Liver (tissue), 3 donors: ENCODE measurements at regions not wholly inside any gene's neighbourhood (a gene's known extent, or its start where the extent isn't known, plus 50 kb on each side); places are given as distances from the start of the nearest gene placed in this dataset.
"Not testable (repeated sequence)": the region's sequence is repeated elsewhere in the genome, so short reads cannot be mapped to it uniquely, and the experiment has no call there.

Source experiments
- EGR1 ChIP-seq, 2 donors: IDR thresholded peaks; 2 replicates each; pipeline ENCODE4 v1.6.1; 2016 to 2018; ENCODE audit warnings: antibody characterized with exemption in 2 of 2, low read depth in 2 of 2
- FOXA1 ChIP-seq: IDR thresholded peaks from 2 replicates; pipeline ENCODE4 v1.6.1; 2016; ENCODE audit warnings: antibody characterized with exemption
- GABPA ChIP-seq, 2 donors: IDR thresholded peaks in 1 of 2; conservative IDR thresholded peaks in 1 of 2; 2 replicates each; pipeline ENCODE4 v1.6.1; 2016; ENCODE audit warnings: antibody characterized with exemption in 2 of 2, mild to moderate bottlenecking in 1 of 2, moderate library complexity in 1 of 2
- JUND ChIP-seq, 2 donors: IDR thresholded peaks; 2 replicates each; pipeline ENCODE4 v1.6.1; 2016; ENCODE audit warnings: antibody characterized with exemption in 2 of 2
- RAD21 ChIP-seq, 2 donors: IDR thresholded peaks; 2 replicates each; pipeline ENCODE4 v1.6.1; 2016; ENCODE audit warnings: antibody characterized with exemption in 2 of 2, mild to moderate bottlenecking in 2 of 2
- REST ChIP-seq: IDR thresholded peaks from 2 replicates; pipeline ENCODE4 v1.6.1; 2016; ENCODE audit warnings: antibody characterized with exemption, mild to moderate bottlenecking
- RXRA ChIP-seq, 2 donors: IDR thresholded peaks; 2 replicates each; pipeline ENCODE4 v1.6.1; 2017 to 2018; ENCODE audit warnings: antibody characterized with exemption in 2 of 2, mild to moderate bottlenecking in 1 of 2
- SP1 ChIP-seq: IDR thresholded peaks from 2 replicates; pipeline ENCODE4 v1.6.1; 2018; ENCODE audit warnings: antibody characterized with exemption, mild to moderate bottlenecking
- YY1 ChIP-seq: IDR thresholded peaks from 2 replicates; pipeline ENCODE4 v1.6.1; 2016; ENCODE audit warnings: antibody characterized with exemption, mild to moderate bottlenecking
- ZBTB33 ChIP-seq: IDR thresholded peaks from 2 replicates; pipeline ENCODE4 v1.6.1; 2016; ENCODE audit warnings: antibody characterized with exemption
- TF ChIP-seq, protein P1 (sequence below): fragments of 150-350 bp; IDR thresholded peaks from 2 replicates; pipeline ENCODE4 v1.5.1; 2017; ENCODE audit warnings: improper control_type of control experiment, low read depth, low read length; ENCODE audit not compliant: missing input control
- TF ChIP-seq, protein P2 (sequence below): IDR thresholded peaks from 2 replicates; pipeline ENCODE4 v1.6.1; 2016; ENCODE audit warnings: antibody characterized with exemption
- donor health status: healthy.
- donor health status: healthy.

DNA sequence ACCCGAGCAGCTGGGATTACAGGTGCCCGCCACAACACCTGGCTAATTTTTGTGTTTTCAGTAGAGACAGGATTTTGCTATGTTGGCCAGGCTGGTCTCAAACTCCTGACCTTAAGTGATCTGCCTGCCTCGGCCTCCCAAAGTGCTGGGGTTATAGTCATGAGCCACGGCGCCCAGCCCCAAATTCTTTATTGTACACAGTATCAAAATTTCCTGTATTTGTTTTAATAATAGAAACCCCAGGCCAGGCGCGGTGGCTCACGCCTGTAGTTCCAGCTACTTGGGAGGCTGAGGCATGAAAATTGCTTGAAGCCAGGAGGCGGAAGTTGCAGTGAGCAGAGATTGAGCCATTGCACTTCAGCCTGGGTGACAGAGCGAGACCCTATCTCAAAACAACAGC, 266.3 kb upstream of the TPK1 start:
- TF ChIP-seq, protein P1, sequence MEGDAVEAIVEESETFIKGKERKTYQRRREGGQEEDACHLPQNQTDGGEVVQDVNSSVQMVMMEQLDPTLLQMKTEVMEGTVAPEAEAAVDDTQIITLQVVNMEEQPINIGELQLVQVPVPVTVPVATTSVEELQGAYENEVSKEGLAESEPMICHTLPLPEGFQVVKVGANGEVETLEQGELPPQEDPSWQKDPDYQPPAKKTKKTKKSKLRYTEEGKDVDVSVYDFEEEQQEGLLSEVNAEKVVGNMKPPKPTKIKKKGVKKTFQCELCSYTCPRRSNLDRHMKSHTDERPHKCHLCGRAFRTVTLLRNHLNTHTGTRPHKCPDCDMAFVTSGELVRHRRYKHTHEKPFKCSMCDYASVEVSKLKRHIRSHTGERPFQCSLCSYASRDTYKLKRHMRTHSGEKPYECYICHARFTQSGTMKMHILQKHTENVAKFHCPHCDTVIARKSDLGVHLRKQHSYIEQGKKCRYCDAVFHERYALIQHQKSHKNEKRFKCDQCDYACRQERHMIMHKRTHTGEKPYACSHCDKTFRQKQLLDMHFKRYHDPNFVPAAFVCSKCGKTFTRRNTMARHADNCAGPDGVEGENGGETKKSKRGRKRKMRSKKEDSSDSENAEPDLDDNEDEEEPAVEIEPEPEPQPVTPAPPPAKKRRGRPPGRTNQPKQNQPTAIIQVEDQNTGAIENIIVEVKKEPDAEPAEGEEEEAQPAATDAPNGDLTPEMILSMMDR: not testable (repeated sequence)
- TF ChIP-seq RXRA (IDR thresholded peaks at IDR 0.05); GABPA (IDR thresholded peaks at IDR 0.05 in 1 of 2, conservative IDR thresholded peaks at IDR 0.05 in 1 of 2); JUND (IDR thresholded peaks at IDR 0.05); REST; SP1; YY1; FOXA1; RAD21 (IDR thresholded peaks at IDR 0.05); ZBTB33; EGR1 (IDR thresholded peaks at IDR 0.05; ENCODE audit: low read depth in 2 of 2): not testable (repeated sequence)
- TF ChIP-seq, protein P2, sequence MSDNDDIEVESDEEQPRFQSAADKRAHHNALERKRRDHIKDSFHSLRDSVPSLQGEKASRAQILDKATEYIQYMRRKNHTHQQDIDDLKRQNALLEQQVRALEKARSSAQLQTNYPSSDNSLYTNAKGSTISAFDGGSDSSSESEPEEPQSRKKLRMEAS: not testable (repeated sequence)
